Common myeloid progenitor, CD34-positive (primary cell): ENCODE measurements at regions not wholly inside any gene's neighbourhood (a gene's known extent, or its start where the extent isn't known, plus 50 kb on each side); places are given as distances from the start of the nearest gene placed in this dataset.

Experiments used
- CTCF ChIA-PET: fragments of 350-600 bp; sonication (Branson Sonifier 250); formaldehyde crosslinking; loops from one replicate; lab custom pipeline; 2021; ENCODE audit warnings: antibody characterized with exemption; lab: Charles Lee
- POLR2A ChIA-PET: fragments of 350-600 bp; sonication (Branson Sonifier 250); formaldehyde crosslinking; loops from one replicate; lab custom pipeline; 2021; ENCODE audit warnings: antibody characterized with exemption; lab: Charles Lee
- DNase-seq, 3 donors: peaks; one replicate each; pipeline versions ENCODE4 v3.0.0 to v3.0.0-alpha.2; 2013
- H3K27ac ChIP-seq, 2 experiments: 1 replicate in 1 of 2; 2 replicates in 1 of 2; pipeline ENCODE4 v1.7.0; 2013; ENCODE audit warnings: inconsistent platforms in 2 of 2, low read length in 2 of 2, mild to moderate bottlenecking in 2 of 2, low read depth in 1 of 2, moderate library complexity in 1 of 2; ENCODE audit not compliant: severe bottlenecking in 2 of 2, insufficient read depth in 1 of 2, poor library complexity in 1 of 2
- H3K27me3 ChIP-seq, 5 experiments: replicated peaks in 2 of 5; 1 replicate in 3 of 5; 2 replicates in 2 of 5; pipeline versions ENCODE4 v1.6.1 to v1.7.0; 2013; ENCODE audit warnings: low read length in 4 of 5, mild to moderate bottlenecking in 2 of 5, moderate library complexity in 2 of 5, inconsistent platforms in 1 of 5; ENCODE audit not compliant: insufficient read depth in 5 of 5, control insufficient read depth in 4 of 5
- H3K36me3 ChIP-seq, 4 experiments: 1 replicate in 2 of 4; 2 replicates in 2 of 4; pipeline versions ENCODE4 v1.6.1 to v1.7.0; 2013; ENCODE audit warnings: low read length in 3 of 4, control low read depth in 1 of 4, mild to moderate bottlenecking in 1 of 4; ENCODE audit not compliant: control insufficient read depth in 4 of 4, insufficient read depth in 4 of 4
- H3K4me1 ChIP-seq, 4 experiments: 1 replicate in 3 of 4; 2 replicates in 1 of 4; pipeline versions ENCODE4 v1.6.1 to v1.7.1; 2013; ENCODE audit warnings: low read length in 3 of 4, mild to moderate bottlenecking in 3 of 4, control low read depth in 1 of 4, inconsistent platforms in 1 of 4, moderate library complexity in 1 of 4; ENCODE audit not compliant: control insufficient read depth in 4 of 4, insufficient read depth in 4 of 4; ENCODE audit errors: control extremely low read depth in 1 of 4
- H3K4me3 ChIP-seq, 7 experiments: 1 replicate in 4 of 7; 2 replicates in 3 of 7; pipeline versions ENCODE4 v1.5.1 to v1.7.0; 2013; ENCODE audit warnings: mild to moderate bottlenecking in 7 of 7, low read length in 6 of 7, moderate library complexity in 6 of 7, inconsistent platforms in 2 of 7, low read depth in 2 of 7, control low read depth in 1 of 7; ENCODE audit not compliant: insufficient read depth in 4 of 7, control insufficient read depth in 1 of 7; ENCODE audit errors: extremely low read depth in 1 of 7
- H3K9me3 ChIP-seq, 5 experiments: 1 replicate in 4 of 5; 2 replicates in 1 of 5; pipeline versions ENCODE4 v1.6.1 to v1.7.1; 2013; ENCODE audit warnings: low read length in 4 of 5, mild to moderate bottlenecking in 2 of 5, inconsistent platforms in 1 of 5, low read depth in 1 of 5, moderate library complexity in 1 of 5; ENCODE audit not compliant: control insufficient read depth in 4 of 5, insufficient read depth in 2 of 5; ENCODE audit errors: control extremely low read depth in 1 of 5
- WGBS: methylation state at CpG from one replicate; pipeline ENCODE4 v1.1.5; 2013; ENCODE audit not compliant: insufficient coverage; 5-methylcytosine and 5-hydroxymethylcytosine counted together

DNA sequence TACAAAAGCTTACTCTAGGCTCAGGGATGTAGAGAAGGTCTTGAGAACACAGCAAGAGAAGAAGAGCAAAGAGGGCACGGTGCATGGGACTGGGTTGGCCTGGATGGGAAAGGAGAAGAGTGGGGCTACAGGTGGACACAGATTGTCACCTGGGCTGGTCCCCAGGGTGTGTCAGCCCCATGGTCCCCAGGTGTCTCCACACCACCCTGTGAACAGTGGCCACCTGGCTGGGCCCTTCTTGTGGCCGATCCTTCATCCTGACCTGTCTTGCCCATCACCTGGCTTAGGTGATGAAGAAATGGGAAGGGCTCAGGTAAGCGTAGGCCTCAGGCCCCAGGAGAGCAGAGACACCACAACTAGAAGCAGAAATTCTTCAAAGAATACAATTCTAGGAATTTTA, 188.9 kb downstream of the TENT4A start:
- H3K9me3 ChIP-seq = no peaks in the 10 kb centered on the region
- no peak for DNase-seq
- POLR2A ChIA-PET = no interaction called here
- no peaks in the 10 kb centered on the region for H3K36me3 ChIP-seq
- WGBS = 86% methylated on average over 1 of the region's 3 CpGs
- peaks cover 0 to 2% (median 0%) of the 10 kb centered on the region in 5 experiments for H3K27me3 ChIP-seq
- H3K4me3 ChIP-seq = no peak overlapping the region
- CTCF ChIA-PET = no interaction called here
- H3K4me1 ChIP-seq = no peaks in the 10 kb centered on the region
- H3K27ac ChIP-seq = no peak overlapping the region

DNA sequence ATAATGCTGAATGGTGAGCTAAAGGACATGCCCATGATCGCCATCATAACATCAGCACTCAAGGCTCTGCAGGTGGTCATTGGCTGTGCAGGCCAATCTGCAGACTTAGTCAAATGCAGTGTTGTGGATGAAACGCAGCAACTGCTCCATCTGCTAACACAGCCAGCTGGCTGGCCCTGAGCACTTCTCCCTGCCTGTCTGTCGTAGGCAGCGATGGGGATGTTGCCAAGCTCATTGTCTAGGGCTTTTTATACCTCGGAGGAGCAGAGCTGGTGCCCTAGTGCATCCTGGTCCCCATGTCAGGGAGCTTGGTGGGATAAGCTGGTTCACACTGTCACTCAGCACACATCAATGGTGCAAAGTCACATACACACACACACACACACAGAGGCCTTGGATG, 189.4 kb downstream of the TENT4A start:
- Histone ChIP-seq H3K4me3 (no peak overlapping the region), H3K36me3 (no peaks in the 10 kb centered on the region), H3K27me3 (peaks cover 0 to 2% (median 0%) of the 10 kb centered on the region in 5 experiments), H3K27ac (no peak overlapping the region), H3K4me1 (no peaks in the 10 kb centered on the region), H3K9me3 (no peaks in the 10 kb centered on the region)
- CTCF ChIA-PET = no interaction called here
- DNase-seq = no peak
- 93% methylated on average over 5 of the region's 5 CpGs for WGBS
- POLR2A ChIA-PET = no interaction called here

DNA sequence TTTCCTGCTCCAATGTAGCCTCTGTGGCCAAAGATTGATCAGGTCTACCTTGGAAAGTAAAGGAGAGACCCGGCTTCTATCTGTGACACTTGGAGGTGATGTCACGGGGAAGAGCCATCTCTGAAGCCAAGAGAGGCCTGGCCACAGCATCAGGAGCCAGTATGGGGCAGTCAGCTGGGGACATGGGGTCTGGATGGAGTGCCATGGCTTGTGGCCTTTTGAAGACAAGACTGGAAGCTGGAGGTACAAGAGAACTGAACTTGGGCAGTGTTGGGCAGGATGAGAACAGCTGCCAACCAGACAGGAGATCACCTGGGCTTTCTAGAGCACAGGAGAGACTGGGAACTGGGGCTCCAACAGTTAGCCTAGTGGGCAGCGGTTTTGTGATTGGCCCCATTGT, 190.7 kb downstream of the TENT4A start:
- ChIA-PET CTCF (no interaction called here), POLR2A (no interaction called here)
- H3K36me3 ChIP-seq = no peaks in the 10 kb centered on the region
- H3K27ac ChIP-seq = no peak overlapping the region
- H3K4me3 ChIP-seq = no peak overlapping the region
- no peaks in the 10 kb centered on the region for H3K4me1 ChIP-seq
- peaks cover 0 to 2% (median 0%) of the 10 kb centered on the region in 5 experiments for H3K27me3 ChIP-seq
- 83% methylated on average over 3 of the region's 3 CpGs for WGBS
- no peak for DNase-seq
- H3K9me3 ChIP-seq = no peaks in the 10 kb centered on the region

DNA sequence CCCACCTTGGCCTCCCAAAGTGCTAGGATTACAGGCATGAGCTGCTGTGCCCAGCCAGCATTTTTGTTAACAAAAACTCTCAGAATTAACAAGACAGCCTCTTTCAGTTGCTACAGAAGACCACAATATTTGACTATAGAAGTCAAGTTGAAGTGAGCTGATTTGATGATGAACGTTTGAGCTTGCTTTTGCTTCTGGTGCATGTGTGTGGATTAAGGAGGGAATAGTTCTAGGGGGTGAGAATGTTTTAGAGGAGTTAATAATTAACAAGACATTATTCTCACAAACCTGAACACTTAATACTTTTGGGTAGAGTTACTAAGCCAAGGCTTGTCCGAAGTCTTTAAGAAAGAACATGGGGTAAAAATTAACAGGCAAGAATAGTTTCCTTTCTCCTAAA, 191.6 kb downstream of the TENT4A start:
- POLR2A ChIA-PET = no interaction called here

DNA sequence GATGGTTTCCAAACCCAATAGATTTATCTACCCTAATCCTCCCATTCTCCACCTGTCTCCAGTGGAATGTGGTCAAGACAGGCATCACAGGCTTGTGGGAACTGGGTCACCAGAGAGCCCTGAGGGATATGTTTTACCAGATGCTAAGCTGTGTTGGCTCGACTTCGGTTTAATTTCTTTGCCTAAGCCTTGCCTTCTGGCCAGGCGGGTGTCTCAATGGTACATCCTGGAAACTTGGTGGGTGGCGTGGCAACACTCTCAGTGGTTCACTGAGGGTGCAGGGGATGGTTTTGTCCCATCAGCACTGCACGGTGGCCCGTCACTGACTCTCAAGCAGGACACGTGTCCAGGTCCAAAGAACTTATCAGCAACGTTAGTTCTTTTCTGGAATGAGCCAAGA, 192.2 kb downstream of the TENT4A start:
- no peak for DNase-seq
- Histone ChIP-seq H3K4me1 (no peaks in the 10 kb centered on the region), H3K9me3 (no peaks in the 10 kb centered on the region), H3K36me3 (no peaks in the 10 kb centered on the region), H3K4me3 (no peak overlapping the region), H3K27ac (no peak overlapping the region), H3K27me3 (peaks cover 0 to 2% (median 0%) of the 10 kb centered on the region in 5 experiments)
- WGBS = 93% methylated on average over 6 of the region's 8 CpGs
- ChIA-PET POLR2A (no interaction called here), CTCF (no interaction called here)

More for the DNA sequence above, 191.6 kb downstream of the TENT4A start:
- no peaks in the 10 kb centered on the region for H3K36me3 ChIP-seq
- H3K27me3 ChIP-seq = peaks cover 0 to 2% (median 0%) of the 10 kb centered on the region in 5 experiments
- WGBS = no CpG with 5 or more reads among the region's 2 CpGs
- no peak overlapping the region for H3K4me3 ChIP-seq
- no peaks in the 10 kb centered on the region for H3K9me3 ChIP-seq
- H3K27ac ChIP-seq = no peak overlapping the region
- H3K4me1 ChIP-seq = no peaks in the 10 kb centered on the region
- DNase-seq = no peak
- CTCF ChIA-PET = no interaction called here

DNA sequence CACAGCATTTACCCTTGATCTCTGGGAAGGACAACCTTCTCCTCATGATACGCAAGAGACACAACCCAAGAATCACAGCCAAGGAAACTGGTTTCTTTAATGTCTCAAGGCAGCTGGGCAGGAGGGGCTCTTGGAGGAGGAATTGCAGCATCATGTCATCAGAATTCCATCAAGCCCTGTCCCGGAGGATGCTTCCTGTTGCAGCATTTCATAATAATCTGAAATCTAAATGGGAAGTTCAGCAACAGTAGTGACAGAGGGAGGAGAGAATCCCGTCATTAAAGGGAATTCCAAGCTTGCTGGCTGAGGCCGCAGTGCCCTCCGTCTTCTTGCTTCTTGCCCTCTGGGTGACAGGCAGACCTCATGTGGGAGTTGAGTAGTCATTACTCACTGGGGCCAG, 192.7 kb downstream of the TENT4A start:
- ChIA-PET CTCF (no interaction called here), POLR2A (no interaction called here)
- Histone ChIP-seq H3K4me3 (no peak overlapping the region), H3K9me3 (no peaks in the 10 kb centered on the region), H3K27ac (no peak overlapping the region), H3K36me3 (no peaks in the 10 kb centered on the region), H3K4me1 (no peaks in the 10 kb centered on the region), H3K27me3 (peaks cover 0 to 2% (median 0%) of the 10 kb centered on the region in 5 experiments)
- DNase-seq = no peak
- WGBS = 85% methylated on average over 5 of the region's 5 CpGs

DNA sequence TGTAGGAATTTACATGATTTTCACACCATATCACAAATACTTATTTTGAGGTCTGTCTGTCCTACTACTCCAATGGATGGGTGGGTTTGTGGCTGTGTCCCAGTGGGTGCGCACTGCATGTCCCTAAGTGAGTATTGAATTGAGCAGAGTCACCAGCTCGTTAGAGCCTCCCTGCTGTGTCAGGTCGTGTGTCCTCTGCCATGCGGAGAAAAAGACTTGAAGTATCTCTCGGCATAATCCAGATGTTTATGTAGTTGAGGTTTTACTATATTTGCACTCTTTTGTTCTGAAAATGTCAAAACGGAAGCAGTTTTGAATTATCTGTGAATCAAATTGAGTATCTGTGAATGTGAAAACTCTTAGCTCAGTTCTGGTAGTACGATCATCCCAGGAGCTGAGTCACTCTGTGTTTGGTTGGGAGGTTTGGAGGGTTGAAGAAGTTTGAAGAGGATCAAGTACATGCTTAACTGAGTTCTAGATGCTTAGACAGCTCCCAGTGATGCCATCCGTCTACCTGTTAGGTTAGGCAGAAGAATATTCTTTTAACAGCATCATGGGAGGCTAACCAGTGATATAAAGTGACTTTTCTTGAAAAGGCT, 194.2 kb downstream of the TENT4A start:
- no peaks in the 10 kb centered on the region for H3K9me3 ChIP-seq
- no peaks in the 10 kb centered on the region for H3K36me3 ChIP-seq
- POLR2A ChIA-PET = no interaction called here
- H3K27ac ChIP-seq = no peak overlapping the region
- no peak overlapping the region for H3K4me3 ChIP-seq
- H3K27me3 ChIP-seq = peaks cover 0 to 2% (median 0%) of the 10 kb centered on the region in 5 experiments
- DNase-seq = no peak
- CTCF ChIA-PET = interaction anchor here (0.9 kb wide), 1 partner anchor 16 kb away, joined by 4 read pairs; no protein-coding TSS in a partner anchor
- H3K4me1 ChIP-seq = no peaks in the 10 kb centered on the region
- WGBS = 78% methylated on average over 8 of the region's 8 CpGs
